OCI-LY3 (cell line): ENCODE measurements at regions not wholly inside any gene's neighbourhood (a gene's known extent, or its start where the extent isn't known, plus 50 kb on each side); places are given as distances from the start of the nearest gene placed in this dataset.
A peak's percentile ranks its signal among the peaks of the same experiment; 100 is the strongest.

Source experiments
- H2AFZ ChIP-seq: fragments of 200-600, 300-600 bp; shearing (Covaris generic); 2 replicates; pipeline ENCODE4 v1.6.0; 2014; ENCODE audit warnings: antibody characterized with exemption, low read depth, low read length
- H3K27ac ChIP-seq: fragments of 200-600, 300-600 bp; sonication (generic); 2 replicates; pipeline ENCODE4 v1.5.1; 2014; ENCODE audit warnings: mild to moderate bottlenecking, low read length, moderate library complexity, mixed read lengths
- H3K27me3 ChIP-seq: fragments of 200-600, 300-600 bp; sonication (generic); 2 replicates; pipeline ENCODE4 v1.6.1; 2014; ENCODE audit warnings: low read depth, low read length, mixed read lengths
- H3K36me3 ChIP-seq: fragments of 200-600, 300-600 bp; sonication (generic); replicated peaks from 2 replicates; pipeline ENCODE3; 2014; ENCODE audit warnings: low read depth, low read length, mixed read lengths
- H3K4me1 ChIP-seq: fragments of 300-600, 200-600 bp; sonication (generic); 2 replicates; pipeline ENCODE4 v1.6.1; 2014; ENCODE audit warnings: low read length, mixed read lengths
- H3K4me2 ChIP-seq: fragments of 200-600, 300-600 bp; sonication (generic); 2 replicates; pipeline ENCODE4 v1.6.1; 2014; ENCODE audit warnings: low read length, mixed read lengths
- H3K4me3 ChIP-seq: fragments of 300-600, 200-600 bp; sonication (generic); 2 replicates; pipeline ENCODE4 v1.5.1; 2014; ENCODE audit warnings: antibody characterized with exemption, mild to moderate bottlenecking, low read length, moderate library complexity
- H3K79me2 ChIP-seq: fragments of 300-600, 200-600 bp; shearing (Covaris generic); 2 replicates; pipeline ENCODE4 v1.6.1; 2014; ENCODE audit warnings: mild to moderate bottlenecking, low read length, mixed read lengths
- H3K9ac ChIP-seq: fragments of 300-600, 200-600 bp; shearing (Covaris generic); 2 replicates; pipeline ENCODE4 v1.6.0; 2014; ENCODE audit warnings: mild to moderate bottlenecking, low read length, moderate library complexity
- H3K9me3 ChIP-seq: fragments of 200-600, 300-600 bp; shearing (Covaris generic); 2 replicates; pipeline ENCODE4 v1.6.1; 2014; ENCODE audit warnings: low read length, mixed read lengths; ENCODE audit not compliant: insufficient read depth
- H4K20me1 ChIP-seq: fragments of 200-600, 300-600 bp; sonication (generic); 2 replicates; pipeline ENCODE4 v1.6.1; 2016; ENCODE audit warnings: low read length, mixed read lengths; ENCODE audit not compliant: insufficient read depth
- EZH2phosphoT487 ChIP-seq: fragments of 200-600 bp; shearing (Covaris generic); IDR thresholded peaks from 2 replicates; pipeline ENCODE4 v1.6.1; 2018; ENCODE audit warnings: antibody characterized with exemption, mixed run types, low read depth
- TF ChIP-seq, protein P1 (sequence below): fragments of 200-600, 300-600 bp; sonication (generic); IDR thresholded peaks from 2 replicates; pipeline ENCODE4 v1.5.1; 2014; ENCODE audit warnings: antibody characterized with exemption, low read length, low read depth

DNA sequence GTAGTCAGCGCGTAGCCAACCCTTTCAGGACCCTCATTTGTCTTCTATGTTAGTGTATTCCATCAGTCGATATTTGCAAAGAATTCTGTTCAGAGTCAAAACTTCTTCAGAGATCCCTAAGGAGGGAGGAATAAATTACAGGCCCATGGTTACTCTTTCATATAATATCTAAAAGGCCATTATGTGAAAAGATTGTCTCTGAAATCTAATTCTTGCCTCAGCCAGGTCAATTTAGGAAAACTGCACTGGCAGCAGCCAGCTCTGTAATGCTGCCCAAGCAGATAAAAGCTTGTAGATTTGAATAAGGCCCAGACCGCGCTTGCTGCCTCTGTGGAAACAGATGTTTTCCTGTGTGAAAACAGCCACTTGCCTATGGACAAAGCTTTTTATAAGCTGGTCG, 379.8 kb downstream of the CNTNAP4 start:
- H3K9me3 ChIP-seq, result no peaks in the 10 kb centered on the region

DNA sequence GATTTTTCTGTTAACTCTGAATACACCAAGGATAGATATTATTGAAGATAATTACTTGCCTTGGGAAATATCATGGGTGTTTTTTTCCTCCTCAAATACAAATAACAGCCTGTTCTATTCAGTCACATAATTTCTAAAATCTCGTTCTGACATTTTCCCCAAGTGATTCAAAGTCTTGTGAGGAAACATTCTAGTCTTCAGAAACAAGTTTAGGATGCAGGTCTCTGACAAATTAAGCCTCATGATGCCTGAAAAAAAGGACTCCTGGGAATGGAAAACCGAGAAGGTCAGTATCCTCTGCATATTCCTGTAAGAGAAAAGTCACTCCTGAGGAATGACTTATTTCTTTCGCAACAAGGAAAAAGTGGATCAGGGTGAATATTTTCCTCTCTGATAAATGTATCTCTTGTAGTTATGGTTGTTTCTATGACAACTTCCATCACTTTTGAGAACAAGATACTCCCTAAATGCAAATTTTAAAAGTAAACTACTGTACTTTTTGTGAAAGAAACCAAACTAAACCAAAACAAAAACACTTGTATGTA, 384.6 kb downstream of the CNTNAP4 start:
- H3K27me3 ChIP-seq, result no peaks in the 10 kb centered on the region
- no peak overlapping the region for H2AFZ ChIP-seq
- no peak overlapping the region for H3K4me2 ChIP-seq
- no peaks in the 10 kb centered on the region for H3K36me3 ChIP-seq
- H3K4me1 ChIP-seq, result peaks cover 10% of the 10 kb centered on the region
- peaks cover 19% of the 10 kb centered on the region; the same call in 1 of the 2 replicates for H4K20me1 ChIP-seq
- H3K9me3 ChIP-seq, result no peaks in the 10 kb centered on the region
- TF ChIP-seq EZH2phosphoT487, result no peak
- TF ChIP-seq, protein P1, sequence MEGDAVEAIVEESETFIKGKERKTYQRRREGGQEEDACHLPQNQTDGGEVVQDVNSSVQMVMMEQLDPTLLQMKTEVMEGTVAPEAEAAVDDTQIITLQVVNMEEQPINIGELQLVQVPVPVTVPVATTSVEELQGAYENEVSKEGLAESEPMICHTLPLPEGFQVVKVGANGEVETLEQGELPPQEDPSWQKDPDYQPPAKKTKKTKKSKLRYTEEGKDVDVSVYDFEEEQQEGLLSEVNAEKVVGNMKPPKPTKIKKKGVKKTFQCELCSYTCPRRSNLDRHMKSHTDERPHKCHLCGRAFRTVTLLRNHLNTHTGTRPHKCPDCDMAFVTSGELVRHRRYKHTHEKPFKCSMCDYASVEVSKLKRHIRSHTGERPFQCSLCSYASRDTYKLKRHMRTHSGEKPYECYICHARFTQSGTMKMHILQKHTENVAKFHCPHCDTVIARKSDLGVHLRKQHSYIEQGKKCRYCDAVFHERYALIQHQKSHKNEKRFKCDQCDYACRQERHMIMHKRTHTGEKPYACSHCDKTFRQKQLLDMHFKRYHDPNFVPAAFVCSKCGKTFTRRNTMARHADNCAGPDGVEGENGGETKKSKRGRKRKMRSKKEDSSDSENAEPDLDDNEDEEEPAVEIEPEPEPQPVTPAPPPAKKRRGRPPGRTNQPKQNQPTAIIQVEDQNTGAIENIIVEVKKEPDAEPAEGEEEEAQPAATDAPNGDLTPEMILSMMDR, result no peak
- H3K4me3 ChIP-seq, result no peak overlapping the region
- H3K27ac ChIP-seq, result no peak overlapping the region
- H3K79me2 ChIP-seq, result no peaks in the 10 kb centered on the region
- H3K9ac ChIP-seq, result no peak overlapping the region

More for the DNA sequence above, 379.8 kb downstream of the CNTNAP4 start:
- no peak for TF ChIP-seq EZH2phosphoT487
- Histone ChIP-seq H3K27ac (no peak overlapping the region), H3K36me3 (no peaks in the 10 kb centered on the region), H3K4me2 (no peak overlapping the region), H4K20me1 (peaks cover 24% of the 10 kb centered on the region), H3K4me1 (peaks cover 10% of the 10 kb centered on the region), H3K27me3 (no peaks in the 10 kb centered on the region), H2AFZ (no peak overlapping the region), H3K79me2 (no peaks in the 10 kb centered on the region), H3K4me3 (no peak overlapping the region), H3K9ac (no peak overlapping the region)

DNA sequence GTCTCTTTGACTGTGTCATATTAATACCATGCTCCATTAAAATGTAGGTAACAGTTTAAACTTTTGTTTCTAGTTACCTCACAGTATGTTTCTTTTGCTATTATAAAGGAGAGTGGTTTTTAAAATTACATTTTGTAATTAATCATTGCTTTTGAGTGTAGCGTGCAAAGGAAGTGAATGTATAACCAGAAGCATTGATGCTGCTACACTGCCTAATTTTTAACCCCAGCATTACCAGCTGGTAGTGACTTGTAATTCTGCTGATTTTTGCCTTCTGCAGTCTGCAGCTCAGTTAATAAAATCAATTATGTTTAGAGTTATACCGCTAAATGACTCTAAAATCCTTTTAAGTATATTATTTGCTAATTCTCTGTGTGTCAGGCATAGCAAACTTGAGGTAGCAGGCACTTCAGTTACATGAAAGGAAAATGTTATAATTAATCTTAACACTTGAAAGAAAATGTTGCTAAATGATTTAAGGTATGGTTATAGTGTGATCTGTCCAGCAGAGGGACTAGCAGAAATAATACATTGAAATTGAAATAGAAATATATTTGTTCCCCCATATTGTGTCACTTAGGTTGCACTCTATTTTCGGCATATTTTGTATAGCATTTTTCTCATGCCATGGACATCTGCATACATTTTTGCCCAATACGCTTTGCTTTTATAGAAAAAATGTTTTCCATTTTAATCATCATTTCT, 388.5 kb downstream of the CNTNAP4 start:
- no peak overlapping the region for H3K9ac ChIP-seq
- no peak overlapping the region for H3K4me2 ChIP-seq
- no peaks in the 10 kb centered on the region for H3K79me2 ChIP-seq
- H3K36me3 ChIP-seq, result no peaks in the 10 kb centered on the region
- TF ChIP-seq EZH2phosphoT487, result no peak
- TF ChIP-seq, protein P1, result no peak
- H3K4me3 ChIP-seq, result no peak overlapping the region
- peaks cover 30% of the 10 kb centered on the region; the same call in 1 of the 2 replicates for H4K20me1 ChIP-seq
- no peaks in the 10 kb centered on the region for H3K4me1 ChIP-seq
- H3K27me3 ChIP-seq, result no peaks in the 10 kb centered on the region
- H3K27ac ChIP-seq, result no peak overlapping the region
- no peaks in the 10 kb centered on the region for H3K9me3 ChIP-seq
- H2AFZ ChIP-seq, result no peak overlapping the region

DNA sequence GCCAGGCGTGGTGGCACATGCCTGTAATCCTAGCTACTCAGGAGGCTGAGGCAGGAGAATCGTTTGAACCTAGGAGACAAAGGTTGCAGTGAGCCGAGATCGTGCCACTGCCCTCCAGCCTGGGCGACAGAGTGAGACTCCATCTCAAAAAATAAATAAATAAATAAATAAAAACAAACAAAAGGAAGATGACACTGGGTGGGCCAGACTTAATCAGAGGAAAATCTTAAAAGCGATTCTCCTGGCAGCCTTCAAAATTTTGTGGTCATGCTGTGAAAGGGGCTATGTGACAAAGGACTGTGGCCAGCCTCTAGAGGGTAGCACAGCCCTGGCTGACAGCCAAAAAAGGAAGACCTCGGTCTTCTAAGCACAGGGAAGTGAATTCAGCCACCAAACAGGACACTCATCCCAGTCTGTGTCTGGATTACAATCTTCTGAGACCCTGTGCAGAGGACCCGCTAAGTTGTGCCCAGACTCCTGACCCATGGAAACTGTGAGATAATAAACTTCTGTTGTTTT, 391.1 kb downstream of the CNTNAP4 start:
- H4K20me1 ChIP-seq, result peaks cover 36% of the 10 kb centered on the region; the same call in 1 of the 2 replicates
- H3K4me2 ChIP-seq, result no peak overlapping the region
- H3K36me3 ChIP-seq, result no peaks in the 10 kb centered on the region
- H3K27me3 ChIP-seq, result no peaks in the 10 kb centered on the region
- no peaks in the 10 kb centered on the region for H3K4me1 ChIP-seq
- no peak overlapping the region for H3K4me3 ChIP-seq
- H3K27ac ChIP-seq, result no peak overlapping the region
- no peaks in the 10 kb centered on the region for H3K79me2 ChIP-seq
- H2AFZ ChIP-seq, result no peak overlapping the region
- no peak overlapping the region for H3K9ac ChIP-seq
- H3K9me3 ChIP-seq, result no peaks in the 10 kb centered on the region
- TF ChIP-seq, protein P1, result peak; percentile 13; the same call in 1 of the 2 replicates
- no peak for TF ChIP-seq EZH2phosphoT487
